Progenitor cell of endocrine pancreas (in vitro differentiated cells): ENCODE measurements at regions not wholly inside any gene's neighbourhood (a gene's known extent, or its start where the extent isn't known, plus 50 kb on each side); places are given as distances from the start of the nearest gene placed in this dataset.

Experiments
- DNase-seq: peaks from one replicate; pipeline ENCODE4 v3.0.0; 2021; ENCODE audit warnings: low spot score; ENCODE audit not compliant: unreplicated experiment
- H3K27ac Mint-ChIP-seq: 2 replicates; pipeline ENCODE4 v1.8.0; 2021; ENCODE audit warnings: mild to moderate bottlenecking, moderate library complexity, mixed read lengths
- H3K27me3 Mint-ChIP-seq: 2 replicates; pipeline ENCODE4 v1.8.0; 2021; ENCODE audit warnings: mixed read lengths
- H3K36me3 Mint-ChIP-seq: 2 replicates; pipeline ENCODE4 v1.8.0; 2022; ENCODE audit warnings: mixed read lengths; ENCODE audit not compliant: insufficient read depth
- H3K4me1 Mint-ChIP-seq: 2 replicates; pipeline ENCODE4 v1.8.0; 2021; ENCODE audit warnings: low read depth, mixed read lengths
- H3K4me3 Mint-ChIP-seq: 2 replicates; pipeline ENCODE4 v1.8.0; 2021; ENCODE audit warnings: low read depth, mild to moderate bottlenecking, moderate library complexity, mixed read lengths
- H3K9me3 Mint-ChIP-seq: 2 replicates; pipeline ENCODE4 v1.8.0; 2021; ENCODE audit warnings: low read depth, mixed read lengths
- TF ChIP-seq, protein P1 (sequence below): fragments of 200-600 bp; sonication (generic); IDR thresholded peaks from one replicate; pipeline ENCODE4 v1.5.0; 2021; ENCODE audit warnings: antibody characterized with exemption, mild to moderate bottlenecking; ENCODE audit not compliant: unreplicated experiment

DNA sequence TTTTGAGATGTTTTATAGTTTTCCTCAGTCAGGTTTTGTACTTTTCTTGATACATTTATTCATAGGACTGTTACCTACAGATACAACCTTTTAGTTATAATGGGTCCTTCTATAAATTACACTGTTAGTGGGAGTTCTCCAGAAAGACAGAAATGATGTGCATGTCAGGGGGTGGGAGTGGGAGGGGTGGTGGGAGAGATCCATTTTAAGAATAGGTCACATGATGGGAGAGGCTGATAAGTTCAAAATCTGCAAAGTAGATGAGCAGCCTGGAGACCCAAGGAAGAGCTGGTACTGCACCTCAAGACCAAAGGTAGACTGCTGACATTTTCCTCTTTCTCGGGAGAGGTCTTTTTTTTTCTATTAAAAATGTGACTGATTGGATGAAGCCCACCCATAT lies 408.0 kb upstream of the GJE1 start:
- TF ChIP-seq, protein P1, sequence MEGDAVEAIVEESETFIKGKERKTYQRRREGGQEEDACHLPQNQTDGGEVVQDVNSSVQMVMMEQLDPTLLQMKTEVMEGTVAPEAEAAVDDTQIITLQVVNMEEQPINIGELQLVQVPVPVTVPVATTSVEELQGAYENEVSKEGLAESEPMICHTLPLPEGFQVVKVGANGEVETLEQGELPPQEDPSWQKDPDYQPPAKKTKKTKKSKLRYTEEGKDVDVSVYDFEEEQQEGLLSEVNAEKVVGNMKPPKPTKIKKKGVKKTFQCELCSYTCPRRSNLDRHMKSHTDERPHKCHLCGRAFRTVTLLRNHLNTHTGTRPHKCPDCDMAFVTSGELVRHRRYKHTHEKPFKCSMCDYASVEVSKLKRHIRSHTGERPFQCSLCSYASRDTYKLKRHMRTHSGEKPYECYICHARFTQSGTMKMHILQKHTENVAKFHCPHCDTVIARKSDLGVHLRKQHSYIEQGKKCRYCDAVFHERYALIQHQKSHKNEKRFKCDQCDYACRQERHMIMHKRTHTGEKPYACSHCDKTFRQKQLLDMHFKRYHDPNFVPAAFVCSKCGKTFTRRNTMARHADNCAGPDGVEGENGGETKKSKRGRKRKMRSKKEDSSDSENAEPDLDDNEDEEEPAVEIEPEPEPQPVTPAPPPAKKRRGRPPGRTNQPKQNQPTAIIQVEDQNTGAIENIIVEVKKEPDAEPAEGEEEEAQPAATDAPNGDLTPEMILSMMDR: no peak
- Mint-ChIP-seq H3K9me3 (no peaks in the 10 kb centered on the region), H3K36me3 (no peaks in the 10 kb centered on the region), H3K27me3 (no peaks in the 10 kb centered on the region), H3K4me3 (no peak overlapping the region), H3K4me1 (no peaks in the 10 kb centered on the region), H3K27ac (no peak overlapping the region)
- DNase-seq: no peak

DNA sequence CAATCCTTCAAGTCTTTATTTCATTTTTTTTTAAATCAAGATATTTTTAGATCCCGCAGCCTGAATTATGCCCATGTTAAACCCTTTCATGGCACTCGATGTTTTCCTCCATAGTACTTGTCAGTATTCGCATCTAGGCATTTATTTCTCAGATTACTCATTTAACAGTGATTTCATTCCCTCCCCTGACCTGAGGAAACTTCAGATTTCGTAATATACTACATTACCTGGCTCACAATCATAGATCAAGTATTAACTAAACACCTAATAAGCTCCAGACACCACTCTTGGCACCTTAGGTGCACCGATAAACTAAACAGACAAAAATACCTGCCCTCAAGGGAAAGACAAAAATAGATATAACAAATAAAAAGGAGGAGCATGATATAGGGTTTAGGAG lies 413.2 kb upstream of the GJE1 start:
- no peak overlapping the region for H3K27ac Mint-ChIP-seq
- TF ChIP-seq, protein P1: no peak

DNA sequence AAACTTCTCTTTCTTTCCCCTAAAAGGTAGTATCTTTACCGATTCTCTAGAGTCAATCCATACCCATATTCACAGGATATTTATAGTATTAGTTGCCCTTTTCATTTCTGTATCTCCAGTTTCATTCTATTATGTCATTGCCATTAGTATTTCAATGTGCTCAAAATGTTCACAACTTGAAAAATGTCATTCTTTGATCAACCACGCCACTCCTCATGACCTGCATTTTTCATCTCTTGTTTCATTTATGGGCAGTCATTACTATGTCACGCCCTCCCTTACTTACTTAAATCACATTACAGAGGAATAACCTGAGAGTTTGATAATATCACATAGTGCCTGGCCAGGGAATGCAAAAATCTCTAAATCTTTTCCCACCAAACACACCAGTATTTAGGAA lies 427.3 kb upstream of the GJE1 start:
- Mint-ChIP-seq H3K9me3 (no peaks in the 10 kb centered on the region), H3K27me3 (no peaks in the 10 kb centered on the region), H3K27ac (no peak overlapping the region), H3K4me1 (peaks cover 6% of the 10 kb centered on the region), H3K4me3 (no peak overlapping the region), H3K36me3 (no peaks in the 10 kb centered on the region)
- DNase-seq: no peak
- TF ChIP-seq, protein P1: no peak

More for the DNA sequence above, 413.2 kb upstream of the GJE1 start:
- Mint-ChIP-seq H3K4me3 (no peak overlapping the region), H3K9me3 (no peaks in the 10 kb centered on the region), H3K36me3 (no peaks in the 10 kb centered on the region), H3K27me3 (no peaks in the 10 kb centered on the region), H3K4me1 (no peaks in the 10 kb centered on the region)
- DNase-seq: no peak

DNA sequence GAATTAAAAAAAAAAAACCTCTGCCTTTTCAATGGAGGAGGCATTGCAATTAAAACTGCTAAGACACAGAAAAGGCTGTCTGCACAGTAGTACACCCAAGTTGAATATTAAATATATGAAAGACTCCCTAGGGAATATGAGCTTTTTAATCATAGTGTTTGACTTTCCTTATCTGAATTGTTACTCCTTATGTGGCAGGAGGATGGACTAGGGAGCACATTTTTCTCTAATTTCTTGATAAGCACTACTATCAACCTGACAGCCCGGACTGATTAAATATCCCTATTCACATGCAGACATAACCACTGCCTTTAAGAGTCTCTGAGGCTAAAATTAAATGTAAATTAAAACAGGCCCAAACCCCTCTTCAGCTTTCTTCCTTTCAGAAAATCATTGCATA lies 428.6 kb upstream of the GJE1 start:
- H3K36me3 Mint-ChIP-seq: no peaks in the 10 kb centered on the region
- TF ChIP-seq, protein P1: no peak
- H3K4me1 Mint-ChIP-seq: peaks cover 6% of the 10 kb centered on the region
- no peaks in the 10 kb centered on the region for H3K9me3 Mint-ChIP-seq
- no peak overlapping the region for H3K27ac Mint-ChIP-seq
- no peak for DNase-seq
- H3K4me3 Mint-ChIP-seq: no peak overlapping the region
- no peaks in the 10 kb centered on the region for H3K27me3 Mint-ChIP-seq

DNA sequence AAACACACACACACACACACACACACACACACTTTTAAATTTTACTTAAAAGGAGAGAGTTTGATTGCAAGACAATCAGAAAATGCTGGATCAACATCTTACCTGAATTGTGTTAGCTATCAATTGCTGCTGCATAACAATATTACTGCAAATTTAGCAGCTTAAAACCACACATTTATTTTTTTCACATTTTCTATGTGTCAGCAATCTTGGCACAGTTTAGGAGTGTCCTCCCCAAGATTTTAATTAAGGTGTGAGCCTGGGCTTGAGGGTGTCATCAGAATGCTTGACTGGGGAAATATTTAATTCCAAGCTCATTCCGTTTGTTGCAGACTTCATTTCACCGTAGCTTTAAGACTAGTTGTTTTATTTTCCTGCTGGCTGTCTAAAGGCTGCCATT lies 431.0 kb upstream of the GJE1 start:
- H3K36me3 Mint-ChIP-seq: no peaks in the 10 kb centered on the region
- no peak overlapping the region for H3K27ac Mint-ChIP-seq

More for the DNA sequence above, 431.0 kb upstream of the GJE1 start:
- H3K9me3 Mint-ChIP-seq: no peaks in the 10 kb centered on the region
- TF ChIP-seq, protein P1: no peak
- DNase-seq: no peak
- no peaks in the 10 kb centered on the region for H3K27me3 Mint-ChIP-seq
- peaks cover 6% of the 10 kb centered on the region for H3K4me1 Mint-ChIP-seq
- no peak overlapping the region for H3K4me3 Mint-ChIP-seq
